K562 (cell line): ENCODE measurements at regions not wholly inside any gene's neighbourhood (a gene's known extent, or its start where the extent isn't known, plus 50 kb on each side); places are given as distances from the start of the nearest gene placed in this dataset.

Experiments used
- ATAC-seq: fragments of 200-7000 bp; cut with Tn5 transposase; 3 replicates; pipeline ENCODE4 v1.9.1; 2020; ENCODE audit warnings: moderate library complexity
- BruUV-seq: library from RNA; stranded (reverse); fragments of 400-500 nt; replicated peaks from 2 replicates; lab custom pipeline; 2021; lab: Mats Ljungman, UMichigan
- CTCF ChIA-PET: fragments of 300-600 bp; formaldehyde crosslinking; extraction: SDS; loops from one replicate; lab custom pipeline; 2021; ENCODE audit warnings: low intra/inter-chr PET ratio; lab: Yijun Ruan, JAX
- POLR2A ChIA-PET: fragments of 300-600, 350-650 bp; sonication (Branson Sonifier 250); formaldehyde crosslinking; extraction: SDS; loops from one replicate; lab custom pipeline; 2021; ENCODE audit warnings: antibody characterized with exemption, inconsistent platforms; lab: Yijun Ruan, JAX
- DNase-seq, 4 experiments: peaks; one replicate each; pipeline versions ENCODE4 v3.0.0 to v3.0.0-alpha.2; 2011 to 2018; ENCODE audit warnings: low spot score in 3 of 4, mixed read lengths in 3 of 4; ENCODE audit errors: extremely low read depth in 1 of 4
- FAIRE-seq: peaks from 2 replicates; lab custom pipeline; 2011; peaks lifted over from hg19 to GRCh38; lab: Jason Lieb, UNC
- H2AFZ ChIP-seq: 2 replicates; pipeline ENCODE4 v1.6.0; 2011; ENCODE audit warnings: low read depth, low read length, control low read depth, inconsistent platforms
- H3K27ac ChIP-seq: fragments of 200-600 bp; 3 replicates; pipeline ENCODE4 v1.8.0; 2011; ENCODE audit warnings: low read depth, mild to moderate bottlenecking, control low read depth, inconsistent platforms, low read length, moderate library complexity, mixed read lengths; ENCODE audit errors: extremely low read depth
- H3K27me3 ChIP-seq, 2 experiments: fragments of 300-600 bp in 1 of 2; 2 replicates in 1 of 2; 3 replicates in 1 of 2; pipeline versions ENCODE4 v1.6.0 to v1.8.0; 2011; ENCODE audit warnings: inconsistent platforms in 2 of 2, low read length in 2 of 2, mild to moderate bottlenecking in 1 of 2, mixed read lengths in 1 of 2, moderate library complexity in 1 of 2; ENCODE audit not compliant: control insufficient read depth in 2 of 2, insufficient read depth in 2 of 2
- H3K36me3 ChIP-seq: fragments of 300-600 bp; 3 replicates; pipeline ENCODE4 v1.8.0; 2011; ENCODE audit warnings: mild to moderate bottlenecking, low read length, inconsistent platforms; ENCODE audit not compliant: control insufficient read depth, insufficient read depth
- H3K4me1 ChIP-seq, 2 experiments: fragments of 200-600 bp in 1 of 2; replicated peaks in 1 of 2; 2 replicates in 1 of 2; 3 replicates in 1 of 2; pipeline versions ENCODE4 v1.5.1 to v1.8.0; 2011; ENCODE audit warnings: inconsistent platforms in 2 of 2, low read length in 2 of 2, mild to moderate bottlenecking in 1 of 2, mixed read lengths in 1 of 2, moderate library complexity in 1 of 2; ENCODE audit not compliant: control insufficient read depth in 2 of 2, insufficient read depth in 2 of 2
- H3K4me2 ChIP-seq: 2 replicates; pipeline ENCODE4 v1.6.1; 2011; ENCODE audit warnings: low read length, control low read depth, inconsistent platforms, mixed read lengths; ENCODE audit not compliant: insufficient read depth
- H3K4me3 ChIP-seq: fragments of 200-600 bp; sonication (generic), shearing (Covaris generic); 2 replicates; pipeline ENCODE4 v1.5.1; 2016; ENCODE audit warnings: control low read depth, inconsistent platforms
- H3K79me2 ChIP-seq: fragments of 200-600 bp; 3 replicates; pipeline ENCODE4 v1.8.0; 2011; ENCODE audit warnings: low read length, inconsistent platforms; ENCODE audit not compliant: control insufficient read depth, insufficient read depth
- H3K9ac ChIP-seq, 2 experiments: 2 replicates each; pipeline versions ENCODE4 v1.6.0 to v1.6.1; 2011; ENCODE audit warnings: low read depth in 2 of 2, low read length in 2 of 2, control low read depth in 1 of 2, inconsistent platforms in 1 of 2, mild to moderate bottlenecking in 1 of 2, mixed read lengths in 1 of 2; ENCODE audit not compliant: insufficient read depth in 1 of 2
- H3K9me1 ChIP-seq: one replicate; pipeline ENCODE4 v1.6.0; 2011; ENCODE audit warnings: inconsistent platforms, mild to moderate bottlenecking, low read length, moderate library complexity; ENCODE audit not compliant: control insufficient read depth, insufficient read depth
- H3K9me3 ChIP-seq: replicated peaks from 2 replicates; pipeline ENCODE4 v1.5.1; 2011; ENCODE audit warnings: low read depth, low read length, inconsistent platforms; ENCODE audit not compliant: control insufficient read depth, insufficient read depth
- H4K20me1 ChIP-seq: replicated peaks from 2 replicates; pipeline ENCODE4 v1.6.1; 2011; ENCODE audit warnings: low read length, inconsistent platforms, mixed read lengths; ENCODE audit not compliant: control insufficient read depth, insufficient read depth
- ELF1 ChIP-seq: fragments of 200-800 bp; sonication (Bioruptor generic); IDR thresholded peaks from 2 replicates; pipeline ENCODE4 v1.6.1; 2016; ENCODE audit warnings: missing genetic modification characterization, missing compliant biosample characterization
- ETS1 ChIP-seq: conservative IDR thresholded peaks from 2 replicates; pipeline ENCODE4 v1.6.1; 2011; ENCODE audit warnings: low read depth, mild to moderate bottlenecking, low read length; ENCODE audit not compliant: control insufficient read depth
- ETS2 ChIP-seq: IDR thresholded peaks from 2 replicates; pipeline ENCODE4 v1.6.1; 2016; ENCODE audit warnings: borderline replicate concordance, missing genetic modification characterization, mild to moderate bottlenecking, moderate library complexity, missing compliant biosample characterization; ENCODE audit not compliant: poor library complexity, severe bottlenecking
- FOXA1 ChIP-seq: fragments of 450-650 bp; IDR thresholded peaks from 2 replicates; pipeline ENCODE4 v1.6.1; 2016; ENCODE audit warnings: mild to moderate bottlenecking, borderline replicate concordance
- GABPB2 ChIP-seq: fragments of 250-450 bp; sonication (Bioruptor Pico); conservative IDR thresholded peaks from 2 replicates; pipeline ENCODE4 v1.5.1; 2021; ENCODE audit warnings: mild to moderate bottlenecking
- HNRNPUL1 ChIP-seq: fragments of 200-400 bp; formaldehyde crosslinking; IDR thresholded peaks from 2 replicates; pipeline ENCODE4 v1.6.1; 2017; ENCODE audit warnings: low read length
- MITF ChIP-seq: IDR thresholded peaks from 2 replicates; pipeline ENCODE4 v1.6.1; 2014; ENCODE audit warnings: antibody characterized with exemption
- MYBL2 ChIP-seq, 2 experiments: fragments of 450-650 bp in 1 of 2; sonication (generic) in 1 of 2; formaldehyde crosslinking in 1 of 2; IDR thresholded peaks; 2 replicates each; pipeline versions ENCODE4 v1.6.1 to v1.8.1; 2017 to 2022; ENCODE audit warnings: borderline replicate concordance in 1 of 2, inconsistent platforms in 1 of 2, low read depth in 1 of 2, mild to moderate bottlenecking in 1 of 2, missing genetic modification reagents in 1 of 2, moderate library complexity in 1 of 2
- NONO ChIP-seq, 2 experiments: fragments of 200-400 bp in 1 of 2; fragments of 450-650 bp in 1 of 2; formaldehyde crosslinking in 1 of 2; IDR thresholded peaks; 2 replicates each; pipeline ENCODE4 v1.6.1; 2017; ENCODE audit warnings: low read depth in 2 of 2, mild to moderate bottlenecking in 2 of 2, moderate library complexity in 2 of 2, low read length in 1 of 2
- SPI1 ChIP-seq: IDR thresholded peaks from 2 replicates; pipeline ENCODE4 v1.6.1; 2011; ENCODE audit warnings: low read depth, low read length, control low read depth, borderline replicate concordance
- TOE1 ChIP-seq, 2 experiments: fragments of 450-650 bp in 1 of 2; sonication (generic) in 1 of 2; formaldehyde crosslinking in 1 of 2; IDR thresholded peaks; 2 replicates each; pipeline versions ENCODE4 v1.7.1 to v1.8.0; 2016 to 2022; ENCODE audit warnings: borderline replicate concordance in 2 of 2, mild to moderate bottlenecking in 2 of 2, antibody characterized with exemption in 1 of 2, inconsistent platforms in 1 of 2, low read depth in 1 of 2, missing genetic modification reagents in 1 of 2, moderate library complexity in 1 of 2
- ZSCAN32 ChIP-seq: fragments of 450-650 bp; formaldehyde crosslinking; IDR thresholded peaks from 2 replicates; pipeline ENCODE4 v1.4.0; 2020; ENCODE audit warnings: mild to moderate bottlenecking, moderate library complexity
- WGBS: fragments of 100-300 bp; shearing (Covaris generic); methylation state at CpG from one replicate; pipeline ENCODE4 v1.1.6; 2016; ENCODE audit warnings: low coverage, mixed read lengths; ENCODE audit not compliant: insufficient coverage; ENCODE audit errors: missing lambda C conversion rate; 5-methylcytosine and 5-hydroxymethylcytosine counted together
- in situ Hi-C: fragments of 300-500 bp; cut with MboI; formaldehyde crosslinking; loops from 4 replicates; pipeline ENCODE4 v1.15.0; 2018; ENCODE audit warnings: inconsistent platforms, mixed read lengths
- intact Hi-C: fragments of 100-400 bp; cut with micrococcal nuclease; formaldehyde crosslinking; loops from 2 replicates; pipeline ENCODE4 v1.14.2; 2022

- WGBS: 6% methylated on average over 2 of the region's 2 CpGs
- in situ Hi-C loops: no loop called here
- Histone ChIP-seq H3K9ac (no peak overlapping the region), H3K27ac (no peak overlapping the region), H3K4me3 (no peak overlapping the region), H4K20me1 (no peaks in the 10 kb centered on the region), H3K4me1 (no peaks in the 10 kb centered on the region), H3K79me2 (no peaks in the 10 kb centered on the region), H3K27me3 (no peaks in the 10 kb centered on the region), H2AFZ (no peak overlapping the region), H3K4me2 (no peak overlapping the region), H3K9me3 (no peaks in the 10 kb centered on the region), H3K36me3 (no peaks in the 10 kb centered on the region), H3K9me1 (no peaks in the 10 kb centered on the region)
- no peak for FAIRE-seq
- intact Hi-C loops: no loop called here
- no TSS peak for BruUV-seq
- no peak for DNase-seq
- CTCF ChIA-PET: no interaction called here
- no peak for ATAC-seq
- POLR2A ChIA-PET: no interaction called here
- no peak for TF ChIP-seq TOE1 (IDR thresholded peaks at IDR 0.05; ENCODE audit: borderline replicate concordance)
- TF ChIP-seq TOE1 (CRISPR knock-in tag; IDR thresholded peaks at IDR 0.05; ENCODE audit: borderline replicate concordance, low read depth): no peak
- no peak for TF ChIP-seq MITF
- no peak for TF ChIP-seq ZSCAN32 (CRISPR knock-in tag)
- TF ChIP-seq ETS1: no peak
- TF ChIP-seq MYBL2 (IDR thresholded peaks at IDR 0.05; ENCODE audit: low read depth): no peak
- no peak for TF ChIP-seq MYBL2 (CRISPR knock-in tag; IDR thresholded peaks at IDR 0.05; ENCODE audit: borderline replicate concordance)
- TF ChIP-seq FOXA1: no peak
- no peak for TF ChIP-seq SPI1
- no peak for TF ChIP-seq NONO (IDR thresholded peaks at IDR 0.05; ENCODE audit: low read depth in 2 of 2, low read length in 1 of 2)
- no peak for TF ChIP-seq GABPB2 (CRISPR knock-in tag)
- TF ChIP-seq HNRNPUL1: no peak
- no peak for TF ChIP-seq ETS2 (tag)
- no peak for TF ChIP-seq ELF1 (tag)
- TF ChIP-seq, all 486 proteins: peak for 0
These were observed 365.3 kb upstream of the CLINT1 start for GRCh38 chr5:158224253-158224652.
